SK-N-SH (cell line): ENCODE measurements at regions not wholly inside any gene's neighbourhood (a gene's known extent, or its start where the extent isn't known, plus 50 kb on each side); places are given as distances from the start of the nearest gene placed in this dataset.

Experiments used
- CTCF ChIA-PET: fragments of 300-600, 350-600 bp; formaldehyde crosslinking; extraction: SDS; loops from one replicate; lab custom pipeline; 2021; lab: Yijun Ruan, JAX
- POLR2A ChIA-PET: fragments of 350-600 bp; sonication (Branson Sonifier 250); formaldehyde crosslinking; extraction: SDS; loops from one replicate; lab custom pipeline; 2020; ENCODE audit warnings: antibody characterized with exemption, inconsistent platforms; lab: Yijun Ruan, JAX
- DNase-seq: peaks from one replicate; pipeline ENCODE4 v3.0.0; 2012
- H2AFZ ChIP-seq: fragments of 200-600 bp; sonication (generic); 2 replicates; pipeline ENCODE4 v1.8.1; 2016; ENCODE audit warnings: antibody characterized with exemption, mild to moderate bottlenecking, low read depth
- H3F3A ChIP-seq: fragments of 200-600 bp; sonication (generic); replicated peaks from 2 replicates; pipeline ENCODE3; 2016; ENCODE audit warnings: antibody characterized with exemption, mild to moderate bottlenecking; ENCODE audit not compliant: insufficient read depth
- H3K27ac ChIP-seq, 2 experiments: fragments of 200-500 bp in 1 of 2; fragments of 200-600 bp in 1 of 2; sonication (Bioruptor generic) in 1 of 2; sonication (generic), shearing (Covaris generic) in 1 of 2; 2 replicates each; pipeline versions ENCODE4 v1.5.1 to v1.6.1; 2014 to 2016; ENCODE audit warnings: low read depth in 2 of 2, inconsistent platforms in 1 of 2, low read length in 1 of 2, mild to moderate bottlenecking in 1 of 2, mixed read lengths in 1 of 2
- H3K27me3 ChIP-seq: fragments of 200-600 bp; sonication (generic), shearing (Covaris generic); 2 replicates; pipeline ENCODE4 v1.6.1; 2016; ENCODE audit warnings: mixed run types; ENCODE audit not compliant: insufficient read depth
- H3K36me3 ChIP-seq, 2 experiments: fragments of 200-500 bp in 1 of 2; fragments of 200-600 bp in 1 of 2; sonication (Bioruptor generic) in 1 of 2; sonication (generic) in 1 of 2; replicated peaks in 1 of 2; 2 replicates each; pipeline versions ENCODE3 to v1.5.1; 2014 to 2016; ENCODE audit warnings: low read length in 1 of 2, mild to moderate bottlenecking in 1 of 2; ENCODE audit not compliant: insufficient read depth in 2 of 2, control insufficient read depth in 1 of 2
- H3K4me1 ChIP-seq, 2 experiments: fragments of 200-500 bp in 1 of 2; fragments of 200-600 bp in 1 of 2; sonication (Bioruptor generic) in 1 of 2; sonication (generic), shearing (Covaris generic) in 1 of 2; 2 replicates each; pipeline versions ENCODE4 v1.5.1 to v1.6.1; 2014 to 2016; ENCODE audit warnings: low read depth in 1 of 2, low read length in 1 of 2, mixed run types in 1 of 2; ENCODE audit not compliant: insufficient read depth in 2 of 2, control insufficient read depth in 1 of 2
- H3K4me2 ChIP-seq: fragments of 200-600 bp; sonication (generic), shearing (Covaris generic); 2 replicates; pipeline ENCODE4 v1.6.1; 2017; ENCODE audit warnings: mixed run types
- H3K4me3 ChIP-seq, 2 experiments: fragments of 200-500 bp in 1 of 2; fragments of 200-600 bp in 1 of 2; sonication (Bioruptor generic) in 1 of 2; sonication (generic), shearing (Covaris generic) in 1 of 2; 2 replicates each; pipeline versions ENCODE4 v1.5.1 to v1.8.1; 2014 to 2016; ENCODE audit warnings: low read depth in 2 of 2, inconsistent platforms in 1 of 2, low read length in 1 of 2, mild to moderate bottlenecking in 1 of 2, mixed read lengths in 1 of 2, moderate library complexity in 1 of 2
- H3K79me2 ChIP-seq: fragments of 200-600 bp; sonication (generic); 2 replicates; pipeline ENCODE4 v1.8.1; 2017; ENCODE audit warnings: mild to moderate bottlenecking; ENCODE audit not compliant: insufficient read depth
- H3K9ac ChIP-seq: fragments of 200-600 bp; sonication (generic); 2 replicates; pipeline ENCODE4 v1.6.1; 2017; ENCODE audit warnings: mixed run types
- H3K9me2 ChIP-seq: fragments of 200-600 bp; sonication (generic); 2 replicates; pipeline ENCODE4 v1.6.1; 2017; ENCODE audit warnings: mixed run types
- H3K9me3 ChIP-seq: fragments of 200-600 bp; sonication (generic); 2 replicates; pipeline ENCODE4 v1.6.1; 2017; ENCODE audit warnings: mixed run types, mild to moderate bottlenecking, moderate library complexity
- H4K20me1 ChIP-seq: fragments of 200-600 bp; sonication (generic); 2 replicates; pipeline ENCODE4 v1.6.1; 2017; ENCODE audit warnings: mild to moderate bottlenecking, mixed run types; ENCODE audit not compliant: insufficient read depth
- EP300 ChIP-seq, 2 experiments: IDR thresholded peaks; 2 replicates each; pipeline versions ENCODE4 v1.4.0 to v1.6.1; 2012; ENCODE audit warnings: borderline replicate concordance in 1 of 2, low read depth in 1 of 2, low read length in 1 of 2
- EZH2phosphoT487 ChIP-seq: fragments of 200-600 bp; sonication (generic); IDR thresholded peaks from 2 replicates; pipeline ENCODE4 v1.6.1; 2017; ENCODE audit warnings: low read depth, mixed run types, mild to moderate bottlenecking, antibody characterized with exemption, moderate library complexity, borderline replicate concordance
- FOSL2 ChIP-seq: IDR thresholded peaks from 2 replicates; pipeline ENCODE4 v1.4.0; 2012; ENCODE audit warnings: low read depth, mild to moderate bottlenecking, moderate library complexity, borderline replicate concordance
- FOXJ3 ChIP-seq: sonication (generic); formaldehyde crosslinking; IDR thresholded peaks from 2 replicates; pipeline ENCODE4 v1.5.1; 2020; ENCODE audit warnings: mild to moderate bottlenecking, missing genetic modification reagents
- FOXM1 ChIP-seq: IDR thresholded peaks from 2 replicates; pipeline ENCODE4 v1.4.0; 2012; ENCODE audit warnings: low read depth, mild to moderate bottlenecking
- GABPA ChIP-seq: IDR thresholded peaks from 2 replicates; pipeline ENCODE4 v1.4.0; 2012; ENCODE audit warnings: low read depth, mild to moderate bottlenecking
- MXI1 ChIP-seq: IDR thresholded peaks from 2 replicates; pipeline ENCODE4 v1.6.1; 2012; ENCODE audit warnings: mild to moderate bottlenecking, low read depth, low read length, improper control_type of control experiment
- POLR2AphosphoS5 ChIP-seq: IDR thresholded peaks from 2 replicates; pipeline ENCODE4 v1.6.1; 2012; ENCODE audit warnings: low read depth, low read length
- RCOR1 ChIP-seq: fragments of 150-350 bp; IDR thresholded peaks from 2 replicates; pipeline ENCODE4 v1.6.1; 2017; ENCODE audit warnings: antibody characterized with exemption, low read length
- RFX5 ChIP-seq: IDR thresholded peaks from 2 replicates; pipeline ENCODE4 v1.6.1; 2012; ENCODE audit warnings: mild to moderate bottlenecking, improper control_type of control experiment, low read length
- RXRA ChIP-seq: IDR thresholded peaks from 2 replicates; pipeline ENCODE4 v1.4.0; 2012; ENCODE audit warnings: low read depth, mild to moderate bottlenecking, borderline replicate concordance
- SIN3A ChIP-seq: IDR thresholded peaks from 2 replicates; pipeline ENCODE4 v1.6.1; 2012; ENCODE audit warnings: low read depth, mild to moderate bottlenecking, low read length, moderate library complexity, borderline replicate concordance
- TAF1 ChIP-seq: IDR thresholded peaks from 2 replicates; pipeline ENCODE4 v1.6.1; 2012; ENCODE audit warnings: low read depth, mild to moderate bottlenecking, low read length, moderate library complexity, borderline replicate concordance
- TEAD4 ChIP-seq: IDR thresholded peaks from 2 replicates; pipeline ENCODE4 v1.4.0; 2012; ENCODE audit warnings: mild to moderate bottlenecking, borderline replicate concordance; ENCODE audit not compliant: insufficient read depth
- YY1 ChIP-seq: IDR thresholded peaks from 2 replicates; pipeline ENCODE4 v1.4.0; 2012; ENCODE audit warnings: low read depth, mild to moderate bottlenecking
- TF ChIP-seq, protein P1 (sequence below): IDR thresholded peaks from 2 replicates; pipeline ENCODE4; 2012
- TF ChIP-seq, protein P2 (sequence below): IDR thresholded peaks from 2 replicates; pipeline ENCODE4 v1.4.0; 2012; ENCODE audit warnings: low read depth, borderline replicate concordance
- TF ChIP-seq, protein P3 (sequence below): fragments of 200-600 bp; sonication (generic); IDR thresholded peaks from 2 replicates; pipeline ENCODE4 v1.6.1; 2017; ENCODE audit warnings: antibody characterized with exemption, mild to moderate bottlenecking, moderate library complexity
- TF ChIP-seq, protein P4 (sequence below): fragments of 150-350 bp; IDR thresholded peaks from 2 replicates; pipeline ENCODE4 v1.6.1; 2017; ENCODE audit warnings: antibody characterized with exemption, low read length, low read depth, borderline replicate concordance

DNA sequence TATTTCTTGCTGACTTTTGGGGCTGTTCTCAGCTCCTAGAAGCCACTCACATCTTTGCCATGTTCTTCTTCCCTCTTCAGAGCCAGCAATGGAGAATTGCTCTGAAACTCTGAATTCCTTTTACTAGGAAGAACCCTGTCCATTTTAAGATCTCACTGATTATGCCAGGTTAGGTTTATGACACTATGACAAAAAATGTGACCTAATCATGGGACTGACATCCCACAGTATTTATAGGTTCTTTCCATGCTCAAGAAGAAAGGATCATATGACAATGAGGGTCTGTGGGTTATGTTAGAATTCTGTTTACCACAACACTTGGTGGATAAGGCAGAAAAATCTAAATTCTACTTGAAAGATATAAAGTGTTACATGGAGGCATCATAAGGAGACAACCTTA is 263.3 kb upstream of the CITED2 start:
- CTCF ChIA-PET, result no interaction called here

More for the DNA sequence above, 263.3 kb upstream of the CITED2 start:
- H3K4me1 ChIP-seq, result no peaks in the 10 kb centered on the region
- H2AFZ ChIP-seq, result no peak overlapping the region
- no peaks in the 10 kb centered on the region for H3K79me2 ChIP-seq
- DNase-seq, result no peak
- H3K9me2 ChIP-seq, result no peaks in the 10 kb centered on the region
- no peak overlapping the region for H3K9ac ChIP-seq
- no peak overlapping the region for H3K4me3 ChIP-seq
- POLR2A ChIA-PET, result no interaction called here
- no peak overlapping the region for H3K4me2 ChIP-seq
- no peaks in the 10 kb centered on the region for H3K36me3 ChIP-seq
- H3F3A ChIP-seq, result no peaks in the 10 kb centered on the region
- no peaks in the 10 kb centered on the region for H4K20me1 ChIP-seq
- TF ChIP-seq FOXJ3 (no peak), TAF1 (no peak), RCOR1 (no peak), GABPA (no peak), SIN3A (no peak), RXRA (no peak), YY1 (no peak), EZH2phosphoT487 (no peak), FOXM1 (no peak), EP300 (IDR thresholded peaks at IDR 0.05; ENCODE audit: borderline replicate concordance in 1 of 2, low read depth in 1 of 2, low read length in 1 of 2) (no peak), MXI1 (no peak), POLR2AphosphoS5 (no peak), RFX5 (no peak), FOSL2 (no peak), TEAD4 (no peak)
- TF ChIP-seq, protein P1, sequence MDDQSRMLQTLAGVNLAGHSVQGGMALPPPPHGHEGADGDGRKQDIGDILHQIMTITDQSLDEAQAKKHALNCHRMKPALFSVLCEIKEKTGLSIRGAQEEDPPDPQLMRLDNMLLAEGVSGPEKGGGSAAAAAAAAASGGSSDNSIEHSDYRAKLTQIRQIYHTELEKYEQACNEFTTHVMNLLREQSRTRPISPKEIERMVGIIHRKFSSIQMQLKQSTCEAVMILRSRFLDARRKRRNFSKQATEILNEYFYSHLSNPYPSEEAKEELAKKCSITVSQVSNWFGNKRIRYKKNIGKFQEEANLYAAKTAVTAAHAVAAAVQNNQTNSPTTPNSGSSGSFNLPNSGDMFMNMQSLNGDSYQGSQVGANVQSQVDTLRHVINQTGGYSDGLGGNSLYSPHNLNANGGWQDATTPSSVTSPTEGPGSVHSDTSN, result no peak
- TF ChIP-seq, protein P2, sequence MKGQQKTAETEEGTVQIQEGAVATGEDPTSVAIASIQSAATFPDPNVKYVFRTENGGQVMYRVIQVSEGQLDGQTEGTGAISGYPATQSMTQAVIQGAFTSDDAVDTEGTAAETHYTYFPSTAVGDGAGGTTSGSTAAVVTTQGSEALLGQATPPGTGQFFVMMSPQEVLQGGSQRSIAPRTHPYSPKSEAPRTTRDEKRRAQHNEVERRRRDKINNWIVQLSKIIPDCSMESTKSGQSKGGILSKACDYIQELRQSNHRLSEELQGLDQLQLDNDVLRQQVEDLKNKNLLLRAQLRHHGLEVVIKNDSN, result no peak
- TF ChIP-seq, protein P3, sequence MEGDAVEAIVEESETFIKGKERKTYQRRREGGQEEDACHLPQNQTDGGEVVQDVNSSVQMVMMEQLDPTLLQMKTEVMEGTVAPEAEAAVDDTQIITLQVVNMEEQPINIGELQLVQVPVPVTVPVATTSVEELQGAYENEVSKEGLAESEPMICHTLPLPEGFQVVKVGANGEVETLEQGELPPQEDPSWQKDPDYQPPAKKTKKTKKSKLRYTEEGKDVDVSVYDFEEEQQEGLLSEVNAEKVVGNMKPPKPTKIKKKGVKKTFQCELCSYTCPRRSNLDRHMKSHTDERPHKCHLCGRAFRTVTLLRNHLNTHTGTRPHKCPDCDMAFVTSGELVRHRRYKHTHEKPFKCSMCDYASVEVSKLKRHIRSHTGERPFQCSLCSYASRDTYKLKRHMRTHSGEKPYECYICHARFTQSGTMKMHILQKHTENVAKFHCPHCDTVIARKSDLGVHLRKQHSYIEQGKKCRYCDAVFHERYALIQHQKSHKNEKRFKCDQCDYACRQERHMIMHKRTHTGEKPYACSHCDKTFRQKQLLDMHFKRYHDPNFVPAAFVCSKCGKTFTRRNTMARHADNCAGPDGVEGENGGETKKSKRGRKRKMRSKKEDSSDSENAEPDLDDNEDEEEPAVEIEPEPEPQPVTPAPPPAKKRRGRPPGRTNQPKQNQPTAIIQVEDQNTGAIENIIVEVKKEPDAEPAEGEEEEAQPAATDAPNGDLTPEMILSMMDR, result no peak
- TF ChIP-seq, protein P4, sequence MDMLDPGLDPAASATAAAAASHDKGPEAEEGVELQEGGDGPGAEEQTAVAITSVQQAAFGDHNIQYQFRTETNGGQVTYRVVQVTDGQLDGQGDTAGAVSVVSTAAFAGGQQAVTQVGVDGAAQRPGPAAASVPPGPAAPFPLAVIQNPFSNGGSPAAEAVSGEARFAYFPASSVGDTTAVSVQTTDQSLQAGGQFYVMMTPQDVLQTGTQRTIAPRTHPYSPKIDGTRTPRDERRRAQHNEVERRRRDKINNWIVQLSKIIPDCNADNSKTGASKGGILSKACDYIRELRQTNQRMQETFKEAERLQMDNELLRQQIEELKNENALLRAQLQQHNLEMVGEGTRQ, result no peak
- H3K27me3 ChIP-seq, result no peaks in the 10 kb centered on the region
- H3K27ac ChIP-seq, result no peak overlapping the region
- no peaks in the 10 kb centered on the region; the same call in 1 of the 2 replicates for H3K9me3 ChIP-seq
